WTC11 (cell line): ENCODE measurements at regions not wholly inside any gene's neighbourhood (a gene's known extent, or its start where the extent isn't known, plus 50 kb on each side); places are given as distances from the start of the nearest gene placed in this dataset.

Source experiments
- ATAC-seq: fragments of 200-7000 bp; cut with Tn5 transposase; 2 replicates; pipeline ENCODE4 v1.10.0; 2021; ENCODE audit warnings: mild to moderate bottlenecking, moderate library complexity
- CTCF ChIA-PET: fragments of 300-600 bp; sonication (Branson Sonifier 250); formaldehyde crosslinking; loops from one replicate; lab custom pipeline; 2021; ENCODE audit warnings: antibody characterized with exemption; lab: Charles Lee
- POLR2A ChIA-PET: fragments of 350-600 bp; sonication (Branson Sonifier 250); formaldehyde crosslinking; loops from one replicate; lab custom pipeline; 2021; ENCODE audit warnings: antibody characterized with exemption; lab: Charles Lee
- DNase-seq: peaks from one replicate; pipeline ENCODE4 v3.0.0; 2021; ENCODE audit warnings: low spot score
- H3K27ac Mint-ChIP-seq: 2 replicates; pipeline ENCODE4 v1.8.0; 2021; ENCODE audit warnings: mixed read lengths
- H3K27me3 Mint-ChIP-seq: 2 replicates; pipeline ENCODE4 v1.8.0; 2021; ENCODE audit warnings: low read depth, mild to moderate bottlenecking, moderate library complexity, mixed read lengths
- H3K36me3 Mint-ChIP-seq: 2 replicates; pipeline ENCODE4 v1.8.0; 2021; ENCODE audit warnings: mixed read lengths
- H3K4me1 Mint-ChIP-seq: 2 replicates; pipeline ENCODE4 v1.8.0; 2022; ENCODE audit warnings: mixed read lengths
- H3K4me3 Mint-ChIP-seq: 2 replicates; pipeline ENCODE4 v1.8.0; 2021; ENCODE audit warnings: mild to moderate bottlenecking, moderate library complexity, mixed read lengths
- H3K9me3 Mint-ChIP-seq: 2 replicates; pipeline ENCODE4 v1.8.0; 2021; ENCODE audit warnings: mixed read lengths
- CBFB ChIP-seq: sonication (generic); formaldehyde crosslinking; IDR thresholded peaks from 2 replicates; pipeline ENCODE4 v1.8.1; 2022; ENCODE audit warnings: mild to moderate bottlenecking, low read depth, missing genetic modification reagents
- ETV6 ChIP-seq: sonication (generic); formaldehyde crosslinking; IDR thresholded peaks from 2 replicates; pipeline ENCODE4 v1.8.1; 2022; ENCODE audit warnings: mild to moderate bottlenecking, missing genetic modification reagents
- FOXJ3 ChIP-seq: sonication (generic); formaldehyde crosslinking; IDR thresholded peaks from 2 replicates; pipeline ENCODE4 v1.9.0; 2021; ENCODE audit warnings: missing genetic modification reagents, mild to moderate bottlenecking, borderline replicate concordance
- JAZF1 ChIP-seq: fragments of 250-450 bp; sonication (Bioruptor Pico); IDR thresholded peaks from 2 replicates; pipeline ENCODE4 v1.9.0; 2021; ENCODE audit warnings: moderate library complexity, mild to moderate bottlenecking, inconsistent platforms
- KAT7 ChIP-seq: sonication (generic); formaldehyde crosslinking; IDR thresholded peaks from 2 replicates; pipeline ENCODE4 v1.8.1; 2023; ENCODE audit warnings: missing genetic modification reagents, mild to moderate bottlenecking, borderline replicate concordance
- NR2C2 ChIP-seq: sonication (generic); formaldehyde crosslinking; IDR thresholded peaks from 2 replicates; pipeline ENCODE4 v1.8.0; 2022; ENCODE audit warnings: mild to moderate bottlenecking, missing genetic modification reagents
- OVOL2 ChIP-seq: fragments of 250-450 bp; sonication (Bioruptor Pico); IDR thresholded peaks from 2 replicates; pipeline ENCODE4 v1.9.0; 2021; ENCODE audit warnings: mild to moderate bottlenecking, borderline replicate concordance
- RELA ChIP-seq: sonication (generic); formaldehyde crosslinking; IDR thresholded peaks from 2 replicates; pipeline ENCODE4 v1.8.1; 2022; ENCODE audit warnings: missing genetic modification reagents, mild to moderate bottlenecking, borderline replicate concordance
- RORB ChIP-seq: fragments of 250-450 bp; sonication (Bioruptor Pico); IDR thresholded peaks from 2 replicates; pipeline ENCODE4 v1.9.0; 2021; ENCODE audit warnings: mild to moderate bottlenecking
- SP1 ChIP-seq: sonication (generic); formaldehyde crosslinking; conservative IDR thresholded peaks from 2 replicates; pipeline ENCODE4 v1.8.1; 2022; ENCODE audit warnings: missing genetic modification reagents
- ZNF121 ChIP-seq: sonication (generic); formaldehyde crosslinking; IDR thresholded peaks from 2 replicates; pipeline ENCODE4 v1.8.0; 2023; ENCODE audit warnings: missing genetic modification reagents
- ZNF219 ChIP-seq: sonication (generic); formaldehyde crosslinking; IDR thresholded peaks from 2 replicates; pipeline ENCODE4 v1.8.0; 2023; ENCODE audit warnings: missing genetic modification reagents, mild to moderate bottlenecking, borderline replicate concordance
- ZNF416 ChIP-seq: fragments of 250-450 bp; sonication (Bioruptor Pico); IDR thresholded peaks from 2 replicates; pipeline ENCODE4 v1.9.0; 2021; ENCODE audit warnings: mild to moderate bottlenecking, inconsistent platforms
- TF ChIP-seq, protein P1 (sequence below): fragments of 250-450 bp; sonication (Bioruptor Pico); IDR thresholded peaks from 2 replicates; pipeline ENCODE4 v1.8.0; 2021; ENCODE audit warnings: mild to moderate bottlenecking
- TF ChIP-seq, protein P2 (sequence below): sonication (generic); formaldehyde crosslinking; IDR thresholded peaks from 2 replicates; pipeline ENCODE4 v1.8.1; 2022; ENCODE audit warnings: missing genetic modification reagents, borderline replicate concordance
- TF ChIP-seq, protein P3 (sequence below): sonication (generic); formaldehyde crosslinking; IDR thresholded peaks from 2 replicates; pipeline ENCODE4 v1.8.1; 2022; ENCODE audit warnings: mild to moderate bottlenecking, moderate library complexity, missing genetic modification reagents
- TF ChIP-seq, protein P4 (sequence below): fragments of 250-450 bp; sonication (Bioruptor Pico); conservative IDR thresholded peaks from 2 replicates; pipeline ENCODE4 v1.9.0; 2021; ENCODE audit warnings: mild to moderate bottlenecking
- TF ChIP-seq, protein P5 (sequence below): sonication (generic); formaldehyde crosslinking; conservative IDR thresholded peaks from 2 replicates; pipeline ENCODE4 v1.8.1; 2022; ENCODE audit warnings: mild to moderate bottlenecking, missing genetic modification reagents
- TF ChIP-seq, protein P6 (sequence below): sonication (generic); formaldehyde crosslinking; IDR thresholded peaks from 2 replicates; pipeline ENCODE4 v1.8.1; 2023; ENCODE audit warnings: mild to moderate bottlenecking, missing genetic modification reagents

DNA sequence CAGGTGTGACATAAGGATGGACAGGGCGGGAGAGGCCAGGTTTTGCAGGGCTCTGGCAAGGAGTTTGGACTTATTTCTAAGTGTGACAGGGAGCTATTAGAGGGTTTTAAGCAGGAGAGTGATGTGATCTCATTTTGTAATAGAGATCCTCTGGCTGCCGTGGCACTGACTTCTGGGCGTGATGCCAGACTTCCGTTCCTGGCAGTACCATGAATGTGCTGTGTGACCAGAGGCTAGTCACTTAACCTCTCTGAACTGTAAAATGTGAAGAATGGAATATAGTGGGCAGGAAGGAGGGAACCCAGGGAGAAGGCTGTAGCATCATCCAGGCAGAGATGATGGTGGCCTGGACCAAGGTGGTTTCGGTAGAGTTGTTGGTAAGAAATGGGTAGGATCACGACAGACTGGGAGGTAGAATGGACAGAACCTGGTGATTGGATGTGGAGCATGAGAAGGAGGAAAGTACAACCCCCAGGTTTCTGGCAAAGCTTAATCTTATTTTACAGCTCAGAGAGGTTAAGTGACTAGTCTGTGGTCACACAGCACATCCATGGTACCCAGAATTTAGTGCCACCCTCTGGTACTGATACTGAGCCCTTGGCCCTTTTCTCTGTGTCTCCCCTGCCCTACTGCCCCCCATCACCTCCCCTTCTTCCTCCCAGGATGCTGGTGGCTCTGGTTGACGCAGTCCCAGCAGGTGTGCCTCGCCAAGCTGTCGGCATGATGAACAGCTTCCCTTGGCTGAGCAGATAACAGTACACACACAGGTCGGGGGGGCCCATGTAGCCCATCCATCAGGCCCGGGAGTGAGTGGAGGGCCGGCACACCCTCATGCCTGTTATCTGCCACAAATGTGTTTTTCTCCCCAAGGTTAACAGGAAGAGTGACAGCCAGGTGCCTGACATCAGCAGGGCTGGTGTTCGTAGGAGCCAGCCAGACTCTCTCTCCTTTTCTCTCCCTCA is 52.9 kb upstream of the CTNNBL1 start:
- H3K9me3 Mint-ChIP-seq = peaks cover under 1% of the 10 kb centered on the region; the same call in 1 of the 2 replicates
- ChIA-PET CTCF (interaction anchor here (1.9 kb wide), 1 partner anchor 76 kb away, joined by 6 read pairs; no protein-coding TSS in a partner anchor), POLR2A (no interaction called here)
- no peak for ATAC-seq
- no peak overlapping the region for H3K27ac Mint-ChIP-seq
- no peaks in the 10 kb centered on the region for H3K36me3 Mint-ChIP-seq
- H3K4me1 Mint-ChIP-seq = no peaks in the 10 kb centered on the region
- H3K27me3 Mint-ChIP-seq = peaks cover 3% of the 10 kb centered on the region; the same call in 1 of the 2 replicates
- no peak for TF ChIP-seq ZNF121 (CRISPR knock-in tag)
- H3K4me3 Mint-ChIP-seq = no peak overlapping the region
- DNase-seq = no peak

DNA sequence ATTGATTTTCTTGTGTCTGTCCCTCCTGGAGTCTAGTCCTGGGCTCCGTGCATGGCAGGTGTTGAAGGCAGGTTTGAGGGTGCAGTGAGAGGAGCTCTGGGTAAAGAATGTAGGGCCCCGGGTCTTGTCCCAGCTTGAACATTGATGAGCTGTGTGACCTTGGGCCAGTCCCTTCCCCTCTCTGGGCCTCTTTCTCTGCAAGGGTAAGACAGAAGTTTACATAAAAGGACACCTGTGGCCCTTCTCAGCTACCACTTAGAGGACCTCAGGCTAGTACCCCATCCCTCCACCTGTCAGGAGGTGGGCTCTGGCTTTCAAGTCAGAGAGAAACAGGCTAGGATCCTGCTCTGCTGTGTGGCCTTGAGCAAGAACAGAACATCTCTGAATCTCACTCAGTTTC is 55.3 kb upstream of the CTNNBL1 start:
- H3K4me1 Mint-ChIP-seq = no peaks in the 10 kb centered on the region
- DNase-seq (no peak), ATAC-seq (no peak)
- TF ChIP-seq FOXJ3 (CRISPR knock-in tag) = no peak
- no peak for TF ChIP-seq SP1 (CRISPR knock-in tag)
- no peak for TF ChIP-seq RORB (CRISPR knock-in tag)
- no peak for TF ChIP-seq NR2C2
- TF ChIP-seq, protein P1, sequence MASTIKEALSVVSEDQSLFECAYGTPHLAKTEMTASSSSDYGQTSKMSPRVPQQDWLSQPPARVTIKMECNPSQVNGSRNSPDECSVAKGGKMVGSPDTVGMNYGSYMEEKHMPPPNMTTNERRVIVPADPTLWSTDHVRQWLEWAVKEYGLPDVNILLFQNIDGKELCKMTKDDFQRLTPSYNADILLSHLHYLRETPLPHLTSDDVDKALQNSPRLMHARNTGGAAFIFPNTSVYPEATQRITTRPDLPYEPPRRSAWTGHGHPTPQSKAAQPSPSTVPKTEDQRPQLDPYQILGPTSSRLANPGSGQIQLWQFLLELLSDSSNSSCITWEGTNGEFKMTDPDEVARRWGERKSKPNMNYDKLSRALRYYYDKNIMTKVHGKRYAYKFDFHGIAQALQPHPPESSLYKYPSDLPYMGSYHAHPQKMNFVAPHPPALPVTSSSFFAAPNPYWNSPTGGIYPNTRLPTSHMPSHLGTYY (CRISPR knock-in tag) = no peak
- TF ChIP-seq, protein P2, sequence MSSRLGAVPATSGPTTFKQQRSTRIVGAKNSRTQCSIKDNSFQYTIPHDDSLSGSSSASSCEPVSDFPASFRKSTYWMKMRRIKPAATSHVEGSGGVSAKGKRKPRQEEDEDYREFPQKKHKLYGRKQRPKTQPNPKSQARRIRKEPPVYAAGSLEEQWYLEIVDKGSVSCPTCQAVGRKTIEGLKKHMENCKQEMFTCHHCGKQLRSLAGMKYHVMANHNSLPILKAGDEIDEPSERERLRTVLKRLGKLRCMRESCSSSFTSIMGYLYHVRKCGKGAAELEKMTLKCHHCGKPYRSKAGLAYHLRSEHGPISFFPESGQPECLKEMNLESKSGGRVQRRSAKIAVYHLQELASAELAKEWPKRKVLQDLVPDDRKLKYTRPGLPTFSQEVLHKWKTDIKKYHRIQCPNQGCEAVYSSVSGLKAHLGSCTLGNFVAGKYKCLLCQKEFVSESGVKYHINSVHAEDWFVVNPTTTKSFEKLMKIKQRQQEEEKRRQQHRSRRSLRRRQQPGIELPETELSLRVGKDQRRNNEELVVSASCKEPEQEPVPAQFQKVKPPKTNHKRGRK (CRISPR knock-in tag) = no peak
- no peak for TF ChIP-seq RELA (CRISPR knock-in tag)
- no peak for TF ChIP-seq ETV6 (CRISPR knock-in tag)
- TF ChIP-seq JAZF1 (CRISPR knock-in tag) = no peak
- ChIA-PET POLR2A (no interaction called here), CTCF (interaction anchor here (1.1 to 1.9 kb wide), 2 partner anchors 74 kb away, joined by 4 to 6 read pairs; no protein-coding TSS in a partner anchor)
- no peak overlapping the region for H3K27ac Mint-ChIP-seq
- H3K36me3 Mint-ChIP-seq = no peaks in the 10 kb centered on the region
- no peak overlapping the region for H3K4me3 Mint-ChIP-seq
- peaks cover 6% of the 10 kb centered on the region; the same call in 1 of the 2 replicates for H3K9me3 Mint-ChIP-seq
- H3K27me3 Mint-ChIP-seq = peaks cover 10% of the 10 kb centered on the region; the same call in 1 of the 2 replicates

DNA sequence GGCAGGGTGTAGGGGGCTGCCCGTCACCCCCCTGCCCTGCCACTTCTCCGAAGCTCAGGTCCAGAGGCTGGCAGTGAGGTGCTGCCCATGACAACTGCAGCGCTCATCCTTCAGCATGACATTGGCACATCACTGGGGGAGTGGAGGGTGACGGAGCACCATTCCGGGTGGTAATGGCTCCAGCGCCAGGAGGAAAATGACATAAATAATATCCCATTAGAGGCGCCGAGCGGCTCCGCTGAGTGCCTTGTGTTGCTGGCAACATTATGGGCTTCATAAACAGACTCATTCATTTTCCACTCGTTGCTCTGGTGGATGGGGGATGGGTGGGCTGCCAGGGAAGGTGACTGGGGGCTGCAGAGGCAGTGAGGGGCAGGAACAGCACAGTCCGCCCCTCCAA is 56.9 kb upstream of the CTNNBL1 start:
- peaks cover 6% of the 10 kb centered on the region; the same call in 1 of the 2 replicates for H3K9me3 Mint-ChIP-seq
- H3K4me1 Mint-ChIP-seq = no peaks in the 10 kb centered on the region
- H3K36me3 Mint-ChIP-seq = no peaks in the 10 kb centered on the region
- no peak overlapping the region for H3K27ac Mint-ChIP-seq
- ChIA-PET CTCF (no interaction called here), POLR2A (interaction anchor here (0.6 kb wide), 1 partner anchor 1526 kb away, joined by 9 read pairs; no protein-coding TSS in a partner anchor)
- ATAC-seq = no peak
- no peak overlapping the region for H3K4me3 Mint-ChIP-seq
- H3K27me3 Mint-ChIP-seq = peaks cover 16% of the 10 kb centered on the region
- no peak for DNase-seq
- TF ChIP-seq OVOL2 (CRISPR knock-in tag) (no peak), ZNF219 (no peak), FOXJ3 (CRISPR knock-in tag) (no peak), RORB (CRISPR knock-in tag) (no peak), KAT7 (CRISPR knock-in tag) (no peak), CBFB (CRISPR knock-in tag) (no peak), ZNF416 (no peak)
- TF ChIP-seq, protein P3, sequence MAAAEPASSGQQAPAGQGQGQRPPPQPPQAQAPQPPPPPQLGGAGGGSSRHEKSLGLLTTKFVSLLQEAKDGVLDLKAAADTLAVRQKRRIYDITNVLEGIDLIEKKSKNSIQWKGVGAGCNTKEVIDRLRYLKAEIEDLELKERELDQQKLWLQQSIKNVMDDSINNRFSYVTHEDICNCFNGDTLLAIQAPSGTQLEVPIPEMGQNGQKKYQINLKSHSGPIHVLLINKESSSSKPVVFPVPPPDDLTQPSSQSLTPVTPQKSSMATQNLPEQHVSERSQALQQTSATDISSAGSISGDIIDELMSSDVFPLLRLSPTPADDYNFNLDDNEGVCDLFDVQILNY (CRISPR knock-in tag) = no peak
- TF ChIP-seq, protein P4, sequence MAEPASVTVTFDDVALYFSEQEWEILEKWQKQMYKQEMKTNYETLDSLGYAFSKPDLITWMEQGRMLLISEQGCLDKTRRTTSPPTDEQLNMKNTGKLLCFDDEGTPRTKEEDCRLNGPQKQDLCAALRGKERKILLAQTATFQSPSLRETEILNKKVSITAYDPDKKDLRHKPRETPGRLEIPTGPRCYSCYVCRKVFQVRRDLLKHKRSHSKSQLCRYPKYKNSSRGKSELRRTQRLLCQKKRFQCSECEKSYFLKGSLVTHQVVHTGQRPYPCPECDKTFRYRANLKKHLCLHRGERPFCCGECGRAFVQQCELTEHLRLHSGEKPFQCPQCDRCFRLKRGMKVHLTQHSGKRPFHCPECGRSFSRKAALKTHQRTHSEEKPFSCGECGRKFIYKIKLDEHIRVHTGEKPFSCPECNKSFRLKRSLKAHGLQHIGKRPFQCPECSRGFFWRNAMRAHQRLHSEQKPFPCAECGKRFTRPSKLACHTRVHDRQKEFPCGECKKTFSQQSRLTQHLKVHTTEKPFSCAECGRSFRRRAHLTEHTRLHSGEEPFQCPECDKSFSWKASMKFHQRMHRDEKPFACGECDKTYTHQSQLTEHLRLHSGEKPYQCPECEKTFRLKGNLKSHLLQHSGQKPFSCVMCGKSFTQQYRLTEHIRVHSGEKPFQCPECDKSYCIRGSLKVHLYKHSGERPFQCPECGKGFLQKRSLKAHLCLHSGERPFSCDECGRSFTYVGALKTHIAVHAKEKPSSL (CRISPR knock-in tag) = no peak
- TF ChIP-seq, protein P5, sequence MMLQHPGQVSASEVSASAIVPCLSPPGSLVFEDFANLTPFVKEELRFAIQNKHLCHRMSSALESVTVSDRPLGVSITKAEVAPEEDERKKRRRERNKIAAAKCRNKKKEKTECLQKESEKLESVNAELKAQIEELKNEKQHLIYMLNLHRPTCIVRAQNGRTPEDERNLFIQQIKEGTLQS (CRISPR knock-in tag) = no peak
- TF ChIP-seq, protein P6, sequence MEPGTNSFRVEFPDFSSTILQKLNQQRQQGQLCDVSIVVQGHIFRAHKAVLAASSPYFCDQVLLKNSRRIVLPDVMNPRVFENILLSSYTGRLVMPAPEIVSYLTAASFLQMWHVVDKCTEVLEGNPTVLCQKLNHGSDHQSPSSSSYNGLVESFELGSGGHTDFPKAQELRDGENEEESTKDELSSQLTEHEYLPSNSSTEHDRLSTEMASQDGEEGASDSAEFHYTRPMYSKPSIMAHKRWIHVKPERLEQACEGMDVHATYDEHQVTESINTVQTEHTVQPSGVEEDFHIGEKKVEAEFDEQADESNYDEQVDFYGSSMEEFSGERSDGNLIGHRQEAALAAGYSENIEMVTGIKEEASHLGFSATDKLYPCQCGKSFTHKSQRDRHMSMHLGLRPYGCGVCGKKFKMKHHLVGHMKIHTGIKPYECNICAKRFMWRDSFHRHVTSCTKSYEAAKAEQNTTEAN (CRISPR knock-in tag) = no peak
